ENCODE measurements at regions not wholly inside any gene's neighbourhood (a gene's known extent, or its start where the extent isn't known, plus 50 kb on each side); places are given as distances from the start of the nearest gene placed in this dataset.

DNA sequence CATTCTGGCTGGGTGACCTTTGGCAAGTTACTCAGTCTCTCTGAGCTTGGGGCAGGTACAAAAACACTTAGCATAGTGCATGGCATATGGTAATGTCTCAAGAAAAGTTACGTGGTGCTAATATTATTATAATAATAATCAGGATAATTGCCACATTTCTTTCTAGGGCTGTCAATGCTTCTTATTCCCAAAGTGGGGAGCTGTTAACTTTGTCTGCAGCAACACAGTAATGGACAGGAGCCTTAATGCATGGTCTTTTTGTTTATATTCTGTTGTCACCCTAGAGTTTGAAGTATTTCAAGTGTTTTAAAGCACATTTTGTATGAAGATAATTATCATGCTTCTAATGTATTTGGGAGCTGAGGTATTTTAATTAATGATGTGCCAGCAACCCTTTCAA, 121.8 kb downstream of the FHIP1A start (continued):
- TF ChIP-seq, protein P1, sequence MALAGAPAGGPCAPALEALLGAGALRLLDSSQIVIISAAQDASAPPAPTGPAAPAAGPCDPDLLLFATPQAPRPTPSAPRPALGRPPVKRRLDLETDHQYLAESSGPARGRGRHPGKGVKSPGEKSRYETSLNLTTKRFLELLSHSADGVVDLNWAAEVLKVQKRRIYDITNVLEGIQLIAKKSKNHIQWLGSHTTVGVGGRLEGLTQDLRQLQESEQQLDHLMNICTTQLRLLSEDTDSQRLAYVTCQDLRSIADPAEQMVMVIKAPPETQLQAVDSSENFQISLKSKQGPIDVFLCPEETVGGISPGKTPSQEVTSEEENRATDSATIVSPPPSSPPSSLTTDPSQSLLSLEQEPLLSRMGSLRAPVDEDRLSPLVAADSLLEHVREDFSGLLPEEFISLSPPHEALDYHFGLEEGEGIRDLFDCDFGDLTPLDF (CRISPR knock-in tag; IDR thresholded peaks at IDR 0.05) = no peak
- no peak for TF ChIP-seq CREM (IDR thresholded peaks at IDR 0.05; ENCODE audit: low read depth)
- TF ChIP-seq RAD21 (CRISPR knock-in tag; conservative IDR thresholded peaks at IDR 0.05 in 1 of 2, IDR thresholded peaks at IDR 0.05 in 1 of 2) = peak; percentile 16 to 40; a peak in 2 of 4 replicates
- TF ChIP-seq, protein P2, sequence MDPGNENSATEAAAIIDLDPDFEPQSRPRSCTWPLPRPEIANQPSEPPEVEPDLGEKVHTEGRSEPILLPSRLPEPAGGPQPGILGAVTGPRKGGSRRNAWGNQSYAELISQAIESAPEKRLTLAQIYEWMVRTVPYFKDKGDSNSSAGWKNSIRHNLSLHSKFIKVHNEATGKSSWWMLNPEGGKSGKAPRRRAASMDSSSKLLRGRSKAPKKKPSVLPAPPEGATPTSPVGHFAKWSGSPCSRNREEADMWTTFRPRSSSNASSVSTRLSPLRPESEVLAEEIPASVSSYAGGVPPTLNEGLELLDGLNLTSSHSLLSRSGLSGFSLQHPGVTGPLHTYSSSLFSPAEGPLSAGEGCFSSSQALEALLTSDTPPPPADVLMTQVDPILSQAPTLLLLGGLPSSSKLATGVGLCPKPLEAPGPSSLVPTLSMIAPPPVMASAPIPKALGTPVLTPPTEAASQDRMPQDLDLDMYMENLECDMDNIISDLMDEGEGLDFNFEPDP (CRISPR knock-in tag; IDR thresholded peaks at IDR 0.05) = no peak
- TF ChIP-seq ZNF239 (CRISPR knock-in tag; IDR thresholded peaks at IDR 0.05) = no peak
- TF ChIP-seq CCAR2 (IDR thresholded peaks at IDR 0.05; ENCODE audit: low read depth, low read length) = no peak

DNA sequence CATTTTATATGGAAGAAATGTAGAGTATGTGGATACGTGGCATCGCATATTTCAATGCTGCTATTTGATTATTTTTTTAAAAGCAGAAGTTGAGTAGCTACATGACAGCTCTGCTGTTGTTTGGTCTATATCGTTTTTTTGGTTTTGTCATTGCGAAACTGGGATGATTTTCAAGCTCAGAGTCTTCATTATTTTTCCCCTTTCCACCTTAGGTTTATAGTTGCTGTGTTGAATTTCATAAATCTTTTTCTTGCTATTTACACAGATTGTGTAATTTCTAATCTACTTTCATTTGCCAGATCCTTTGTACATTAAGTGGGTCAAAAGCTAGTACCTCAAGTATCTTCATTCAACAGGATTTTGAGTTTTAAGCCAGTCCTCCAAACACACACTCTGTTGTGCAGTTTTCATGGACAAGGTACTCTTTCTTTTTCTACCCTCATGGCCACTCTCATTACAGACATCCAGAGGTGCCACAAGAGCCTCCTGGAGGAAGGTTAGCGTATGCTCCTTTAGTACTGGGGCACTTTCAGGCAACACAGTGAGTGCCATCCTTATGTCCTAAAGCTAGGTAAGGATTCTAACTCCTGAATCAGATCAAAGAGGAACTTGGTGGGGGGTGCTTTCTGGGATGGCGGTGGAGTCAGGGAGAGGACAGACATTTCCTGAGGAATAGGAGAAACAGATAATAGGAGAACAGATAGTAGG, 123.2 kb downstream of the FHIP1A start:
- Histone ChIP-seq H3K27ac (ENCODE audit: extremely low read depth, low read depth, low read length) (no peak overlapping the region), H3K9me1 (ENCODE audit: control insufficient read depth, insufficient read depth, low read length) (no peaks in the 10 kb centered on the region), H3K27me3 (ENCODE audit: control insufficient read depth in 2 of 2, insufficient read depth in 2 of 2, low read length in 2 of 2) (no peaks in the 10 kb centered on the region), H3K4me3 (no peak overlapping the region), H3K4me1 (replicated peaks in 1 of 2; ENCODE audit: control insufficient read depth in 2 of 2, insufficient read depth in 2 of 2, low read length in 2 of 2) (no peaks in the 10 kb centered on the region), H3K9ac (ENCODE audit: insufficient read depth in 1 of 2, low read depth in 2 of 2, low read length in 2 of 2) (no peak overlapping the region), H2AFZ (ENCODE audit: low read depth, low read length) (no peak overlapping the region), H4K20me1 (replicated peaks; ENCODE audit: control insufficient read depth, insufficient read depth, low read length) (no peaks in the 10 kb centered on the region), H3K4me2 (ENCODE audit: insufficient read depth, low read length) (no peak overlapping the region), H3K9me3 (replicated peaks; ENCODE audit: control insufficient read depth, insufficient read depth, low read depth, low read length) (no peaks in the 10 kb centered on the region), H3K36me3 (ENCODE audit: control insufficient read depth, insufficient read depth, low read length) (no peaks in the 10 kb centered on the region), H3K79me2 (ENCODE audit: control insufficient read depth, insufficient read depth, low read length) (no peaks in the 10 kb centered on the region)
- no TSS peak for BruUV-seq (replicated peaks)
- ChIA-PET POLR2A (no interaction called here), CTCF (ENCODE audit: low intra/inter-chr PET ratio) (no interaction called here)
- DNase-seq (ENCODE audit: extremely low read depth in 1 of 4, low spot score in 3 of 4) = no peak
- no peak for FAIRE-seq
- intact Hi-C loops (cut with micrococcal nuclease) = no loop called here
- TF ChIP-seq TAF7 (tag; IDR thresholded peaks at IDR 0.05) = no peak
- WGBS (ENCODE audit: insufficient coverage, low coverage, missing lambda C conversion rate) = 0% methylated on average over 6 of the region's 6 CpGs
- in situ Hi-C loops (cut with MboI) = no loop called here
- no peak for ATAC-seq
